NCI-H2081 treated with DMSO at 0.1 percent for 48 hours (cell line): ENCODE measurements at regions not wholly inside any gene's neighbourhood (a gene's known extent, or its start where the extent isn't known, plus 50 kb on each side); places are given as distances from the start of the nearest gene placed in this dataset.

ENCODE experiments used
- DNase-seq: peaks from one replicate; lab custom pipeline; 2025; lab: John Stamatoyannopoulos, UW

GRCh38 chrX:26032111-26032912 is 105.8 kb upstream of the MAGEB18 start:
- DNase-seq, result no peak

- DNase-seq, result no peak
Measured at GRCh38 chrX:26037367-26037766, 100.8 kb upstream of the MAGEB18 start.

- DNase-seq, result no peak
Measured at GRCh38 chrX:26050099-26050498, 88.0 kb upstream of the MAGEB18 start.

GRCh38 chrX:26070882-26071281 is 67.3 kb upstream of the MAGEB18 start:
- DNase-seq, result no peak

GRCh38 chrX:26071618-26072017 is 66.5 kb upstream of the MAGEB18 start:
- no peak for DNase-seq

GRCh38 chrX:26083093-26083492 is 55.0 kb upstream of the MAGEB18 start:
- no peak for DNase-seq
